HG03521 (cell line): ENCODE measurements at regions not wholly inside any gene's neighbourhood (a gene's known extent, or its start where the extent isn't known, plus 50 kb on each side); places are given as distances from the start of the nearest gene placed in this dataset.
"Not testable (repeated sequence)": the region's sequence is repeated elsewhere in the genome, so short reads cannot be mapped to it uniquely, and the experiment has no call there.

Experiments
- ATAC-seq: cut with Tn5 transposase; IDR thresholded peaks from one replicate; pipeline ENCODE4 v1.9.1; 2021; ENCODE audit warnings: mild to moderate bottlenecking, moderate library complexity; ENCODE audit not compliant: unreplicated experiment

- ATAC-seq = no peak
Observed at GRCh38 chr4:54861201-54861600, 203.4 kb downstream of the KIT start.

GRCh38 chr4:54855191-54855854 lies 197.6 kb downstream of the KIT start:
- no peak for ATAC-seq

- ATAC-seq = no peak
Observed at GRCh38 chr4:54852602-54853001, 194.8 kb downstream of the KIT start.

- no peak for ATAC-seq
Observed at GRCh38 chr4:54852054-54852453, 194.3 kb downstream of the KIT start.

- ATAC-seq = no peak
Observed at GRCh38 chr4:54844911-54845310, 187.2 kb downstream of the KIT start.

- no peak for ATAC-seq
Observed at GRCh38 chr4:54843946-54844345, 186.2 kb downstream of the KIT start.

- no peak for ATAC-seq
Observed at GRCh38 chr4:54843106-54843505, 185.3 kb downstream of the KIT start.

GRCh38 chr4:54842656-54843055 lies 184.9 kb downstream of the KIT start:
- no peak for ATAC-seq

- no peak for ATAC-seq
Observed at GRCh38 chr4:54842226-54842625, 184.5 kb downstream of the KIT start.

GRCh38 chr4:54840992-54841768 lies 183.4 kb downstream of the KIT start:
- no peak for ATAC-seq

- ATAC-seq = no peak
Observed at GRCh38 chr4:54840430-54840829, 182.7 kb downstream of the KIT start.

- no peak for ATAC-seq
Observed at GRCh38 chr4:54838301-54838700, 180.5 kb downstream of the KIT start.

GRCh38 chr4:54837576-54838140 lies 179.9 kb downstream of the KIT start:
- no peak for ATAC-seq

- ATAC-seq = not testable (repeated sequence)
Observed at GRCh38 chr4:54828361-54828760, 170.6 kb downstream of the KIT start.

- ATAC-seq = no peak
Observed at GRCh38 chr4:54823616-54824015, 165.9 kb downstream of the KIT start.

- ATAC-seq = no peak
Observed at GRCh38 chr4:54819034-54819433, 161.3 kb downstream of the KIT start.

- no peak for ATAC-seq
Observed at GRCh38 chr4:54818481-54818880, 160.7 kb downstream of the KIT start.

GRCh38 chr4:54813674-54814073 lies 155.9 kb downstream of the KIT start:
- ATAC-seq = no peak

- ATAC-seq = no peak
Observed at GRCh38 chr4:54806351-54806750, 148.6 kb downstream of the KIT start.

- ATAC-seq = no peak
Observed at GRCh38 chr4:54802336-54802735, 144.6 kb downstream of the KIT start.

- ATAC-seq = no peak
Observed at GRCh38 chr4:54800831-54801530, 143.2 kb downstream of the KIT start.

- no peak for ATAC-seq
Observed at GRCh38 chr4:54794579-54794978, 136.8 kb downstream of the KIT start.
